HG02970 (cell line): ENCODE measurements at regions not wholly inside any gene's neighbourhood (a gene's known extent, or its start where the extent isn't known, plus 50 kb on each side); places are given as distances from the start of the nearest gene placed in this dataset.
"Not testable (repeated sequence)": the region's sequence is repeated elsewhere in the genome, so short reads cannot be mapped to it uniquely, and the experiment has no call there.

Source experiments
- ATAC-seq: cut with Tn5 transposase; IDR thresholded peaks from one replicate; pipeline ENCODE4 v1.9.1; 2021; ENCODE audit warnings: mild to moderate bottlenecking, moderate library complexity, moderate number of reproducible peaks; ENCODE audit not compliant: unreplicated experiment, low FRiP score

- no peak for ATAC-seq
These were observed 207.5 kb upstream of the ST6GAL2 start for GRCh38 chr2:107093426-107093957.

DNA sequence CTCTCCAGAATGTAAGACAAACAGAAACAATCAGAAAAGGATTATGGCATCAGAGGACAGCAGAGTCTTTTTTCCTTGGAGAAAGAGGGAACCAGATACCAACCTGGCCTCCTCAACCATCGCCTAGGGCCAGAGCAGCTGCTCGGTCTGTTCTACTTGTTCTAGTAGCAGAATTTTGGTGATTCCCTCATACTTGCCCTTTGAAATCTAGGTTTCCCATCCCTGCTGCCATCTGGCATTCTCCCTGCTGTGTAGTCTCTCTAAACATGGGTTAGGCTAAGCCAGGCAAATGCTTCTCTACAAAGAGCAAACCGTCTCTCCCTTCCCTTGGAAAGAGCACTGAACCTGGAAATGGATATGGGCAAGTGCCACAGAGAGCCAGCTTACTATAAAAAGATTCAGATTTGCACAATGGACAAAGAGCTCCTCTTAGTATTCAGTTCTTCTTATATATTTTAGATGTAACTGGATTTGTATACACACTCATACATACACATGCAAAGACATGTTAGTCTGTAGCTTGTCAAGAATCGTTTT lies 208.6 kb upstream of the ST6GAL2 start:
- ATAC-seq, result no peak

- no peak for ATAC-seq
These were observed 216.2 kb upstream of the ST6GAL2 start for GRCh38 chr2:107102176-107102575.

DNA sequence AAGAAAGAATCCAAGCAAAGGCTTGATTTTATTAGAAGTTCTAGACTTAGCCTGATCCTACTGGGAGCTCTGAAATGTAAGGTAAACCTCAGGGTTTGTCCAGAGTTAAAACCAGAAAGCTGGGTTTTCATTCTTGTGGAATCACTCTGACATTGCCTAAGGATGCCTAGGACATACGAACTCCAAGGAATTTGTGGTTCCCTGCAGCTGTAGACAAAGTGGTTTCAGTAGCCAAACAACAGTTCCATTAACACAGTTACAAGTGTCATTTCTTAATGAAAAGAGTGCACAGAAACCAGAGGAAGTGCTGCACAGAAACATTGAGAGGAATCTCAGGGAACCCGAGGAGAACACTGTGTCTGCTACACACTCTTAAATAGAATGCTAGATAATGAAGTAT lies 221.4 kb upstream of the ST6GAL2 start:
- no peak for ATAC-seq

DNA sequence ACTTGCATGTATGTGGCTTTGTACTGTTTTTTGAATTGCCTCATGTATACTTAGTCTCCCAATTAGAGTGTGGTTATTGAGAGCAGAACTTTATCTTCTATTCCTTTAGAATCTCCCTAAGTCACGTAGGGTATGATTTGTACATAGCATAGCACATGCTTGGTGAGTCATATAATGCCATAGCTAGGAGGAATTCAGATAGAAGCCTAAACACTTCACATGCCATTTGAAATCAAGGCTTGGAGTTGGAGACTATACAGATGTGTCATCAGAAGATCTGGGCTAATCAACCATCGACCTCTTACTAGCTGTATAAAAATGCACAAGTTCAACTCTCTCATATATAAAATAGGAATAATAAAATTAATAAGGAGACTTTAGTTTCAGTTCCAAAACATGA lies 222.6 kb upstream of the ST6GAL2 start:
- ATAC-seq, result no peak

DNA sequence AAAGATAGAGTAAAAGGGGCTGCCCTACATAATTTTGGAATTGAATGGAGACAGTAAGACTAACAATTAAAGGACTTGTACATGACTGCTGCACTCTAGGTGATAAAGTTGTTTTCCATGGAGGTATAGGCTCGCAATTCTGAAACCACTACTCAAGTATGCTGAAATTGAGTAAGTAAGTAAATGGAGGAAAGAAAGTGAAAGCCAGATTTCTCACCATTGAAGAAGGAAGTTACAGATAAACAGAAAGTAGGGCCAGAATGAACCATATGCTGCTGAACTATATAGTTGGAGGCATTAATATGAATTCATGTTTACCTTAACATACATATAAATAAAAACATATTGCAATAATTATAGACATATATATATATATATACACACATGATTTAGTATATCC lies 225.7 kb upstream of the ST6GAL2 start:
- ATAC-seq, result no peak

GRCh38 chr2:107112561-107112960 lies 226.6 kb upstream of the ST6GAL2 start:
- no peak for ATAC-seq

- no peak for ATAC-seq
These were observed 242.4 kb upstream of the ST6GAL2 start for GRCh38 chr2:107128381-107128780.

- ATAC-seq, result peak; percentile 61
These were observed 246.1 kb upstream of the ST6GAL2 start for GRCh38 chr2:107132070-107132469.

- ATAC-seq, result no peak
These were observed 246.8 kb upstream of the ST6GAL2 start for GRCh38 chr2:107132746-107133145.

DNA sequence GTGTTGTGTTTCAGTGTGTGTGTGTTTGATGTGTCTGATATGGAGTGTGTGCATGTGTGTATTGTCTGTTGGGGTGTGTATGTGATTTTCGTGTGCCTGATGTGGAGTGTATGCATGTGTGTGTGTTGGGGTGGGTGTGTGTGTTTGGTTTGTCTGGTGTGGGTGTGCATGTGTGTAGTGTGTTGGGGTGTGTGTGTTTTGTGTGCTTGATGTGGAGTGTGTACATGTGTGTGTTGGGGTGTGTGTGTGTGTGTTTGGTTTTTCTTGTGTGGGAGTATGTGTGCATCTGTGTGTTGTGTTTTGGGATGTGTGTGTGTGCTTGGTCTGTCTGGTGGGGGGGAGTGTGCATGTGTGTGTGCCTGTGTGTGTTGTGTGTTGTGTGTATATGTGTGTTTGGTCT lies 247.4 kb upstream of the ST6GAL2 start:
- ATAC-seq, result no peak

DNA sequence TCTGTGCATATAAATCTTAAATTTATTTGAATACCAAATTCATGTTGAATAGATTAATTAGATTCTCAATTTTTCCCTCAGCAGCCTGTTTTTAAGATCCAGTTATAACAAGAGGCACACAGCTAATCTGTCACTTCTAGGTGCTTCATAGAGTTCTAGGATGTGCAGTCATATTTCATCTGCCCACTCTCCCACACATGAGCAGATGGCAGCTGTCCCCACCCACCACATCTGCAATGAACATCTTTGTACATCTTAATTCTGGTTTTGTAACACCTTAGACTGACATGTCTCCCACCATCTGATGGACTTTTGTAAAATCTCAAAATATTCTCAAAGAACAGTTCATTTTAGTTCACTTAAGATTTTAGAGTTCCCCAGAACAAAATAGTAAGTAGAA lies 250.8 kb upstream of the ST6GAL2 start:
- ATAC-seq, result no peak

GRCh38 chr2:107137706-107138105 lies 251.7 kb upstream of the ST6GAL2 start:
- ATAC-seq, result no peak

- ATAC-seq, result no peak
These were observed 260.2 kb upstream of the ST6GAL2 start for GRCh38 chr2:107146181-107146580.

DNA sequence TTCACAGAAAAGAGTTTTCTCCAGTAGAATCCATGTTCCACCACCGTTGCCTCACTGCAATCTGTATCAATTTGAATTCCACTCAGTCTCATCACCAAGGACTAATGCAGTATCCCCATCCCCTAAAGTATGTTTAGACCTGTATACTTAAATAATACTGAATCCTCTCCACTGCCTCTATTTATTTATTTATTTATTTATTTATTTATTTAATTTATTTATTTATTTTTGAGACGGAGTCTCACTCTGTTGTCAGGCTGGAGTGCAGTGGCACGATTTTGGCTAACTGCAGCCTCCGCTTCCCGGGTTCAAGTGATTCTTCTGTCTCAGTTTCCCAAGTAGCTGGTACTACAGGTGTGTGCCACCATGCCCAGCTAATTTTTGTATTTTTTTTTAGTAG lies 260.7 kb upstream of the ST6GAL2 start:
- ATAC-seq, result not testable (repeated sequence)

DNA sequence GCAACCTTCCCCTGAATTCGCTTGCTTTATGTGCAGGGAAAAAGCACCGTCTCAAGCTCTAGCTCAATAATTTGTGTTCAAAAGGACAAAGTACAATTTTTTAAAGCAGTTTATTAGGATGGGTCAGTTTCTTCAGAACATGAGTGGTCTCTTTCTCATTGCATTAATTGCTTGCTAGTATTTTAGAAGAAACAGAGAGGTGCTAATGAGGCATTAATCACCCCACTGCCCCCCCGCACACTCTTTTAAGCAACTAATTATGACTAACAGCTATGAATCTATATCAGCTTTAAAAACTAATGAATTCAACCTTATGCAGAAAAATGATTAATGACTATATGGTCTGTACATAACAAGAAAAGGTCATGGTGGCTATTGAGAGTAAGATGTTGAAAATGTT lies 262.1 kb upstream of the ST6GAL2 start:
- no peak for ATAC-seq

DNA sequence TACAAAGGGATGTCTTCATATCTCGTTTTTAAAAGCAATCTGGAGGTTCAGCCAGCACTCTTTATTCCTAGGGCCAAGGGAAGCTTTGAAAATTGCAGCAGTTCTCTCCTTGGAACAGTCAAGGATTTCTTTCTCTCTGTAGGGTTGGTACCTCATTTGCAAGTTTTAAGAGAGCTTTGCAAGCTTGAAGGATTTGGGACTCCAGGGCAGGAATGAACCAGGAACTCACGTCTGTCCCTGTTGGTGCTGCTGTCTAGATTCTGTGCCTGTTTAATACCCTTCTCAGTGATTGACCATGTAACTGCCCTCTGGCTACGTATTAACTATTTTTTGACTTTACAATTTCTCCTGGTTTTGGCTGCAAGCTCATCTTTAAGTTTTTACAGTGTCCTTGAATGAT lies 262.5 kb upstream of the ST6GAL2 start:
- ATAC-seq, result no peak

DNA sequence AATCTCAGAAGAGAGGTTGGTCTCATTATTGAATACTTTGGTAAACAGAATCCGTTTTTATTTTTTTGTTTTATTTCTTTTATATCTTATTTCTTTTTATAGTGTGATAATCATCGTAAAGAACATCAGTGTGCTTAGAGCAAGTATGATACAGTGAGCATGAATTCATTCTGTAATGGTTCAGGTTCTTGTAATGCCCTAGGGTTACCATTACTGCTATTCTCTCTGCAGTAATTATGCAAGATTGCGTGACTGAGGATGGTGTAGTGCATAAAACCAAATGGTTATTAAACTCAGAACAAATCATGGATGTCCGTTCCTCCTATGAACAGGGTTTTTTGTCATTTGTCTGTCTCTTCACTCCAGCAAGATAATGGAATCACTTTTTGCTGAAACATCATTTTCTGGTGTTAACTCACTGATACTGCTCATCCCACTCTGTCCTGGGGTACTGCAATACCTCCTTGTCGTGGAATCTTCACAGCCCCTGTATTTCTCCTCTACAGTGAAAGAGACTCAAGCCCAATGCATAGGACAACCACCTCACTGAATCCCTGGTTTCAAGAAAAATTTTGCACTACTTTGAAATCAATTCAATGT lies 274.8 kb upstream of the ST6GAL2 start:
- ATAC-seq, result no peak

- ATAC-seq, result no peak
These were observed 282.2 kb upstream of the ST6GAL2 start for GRCh38 chr2:107168141-107168540.

- ATAC-seq, result no peak
These were observed 288.2 kb upstream of the ST6GAL2 start for GRCh38 chr2:107174171-107174570.

DNA sequence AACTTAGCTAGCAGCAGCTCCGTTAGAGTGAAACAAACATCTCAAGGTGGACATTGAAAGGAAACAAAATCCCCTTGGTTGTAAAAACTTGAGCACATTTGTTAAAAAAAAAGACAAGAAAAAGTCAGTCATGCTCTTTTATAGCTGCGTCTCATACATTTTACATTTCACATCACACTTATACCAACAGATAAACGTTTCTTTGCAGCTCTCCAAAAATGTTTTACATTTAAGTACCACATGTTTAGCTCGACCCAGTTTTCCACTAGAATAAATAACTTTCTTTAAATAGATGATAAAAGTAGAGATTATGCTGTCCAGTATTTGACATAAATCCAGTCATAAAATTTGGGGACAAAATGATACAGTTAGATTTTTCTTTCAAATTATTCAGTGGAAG lies 297.0 kb upstream of the ST6GAL2 start:
- no peak for ATAC-seq

- ATAC-seq, result no peak
These were observed 301.9 kb upstream of the ST6GAL2 start for GRCh38 chr2:107187870-107188269.

GRCh38 chr2:107195631-107196030 lies 309.7 kb upstream of the ST6GAL2 start:
- no peak for ATAC-seq
